ENCODE measurements at regions not wholly inside any gene's neighbourhood (a gene's known extent, or its start where the extent isn't known, plus 50 kb on each side); places are given as distances from the start of the nearest gene placed in this dataset.

GRCh38 chr12:107418981-107419380 is 266.6 kb upstream of the PWP1 start:
- TF ChIP-seq TAF1 (IDR thresholded peaks at IDR 0.05; ENCODE audit: borderline replicate concordance, insufficient read depth, low read length) (no peak), SIN3A (IDR thresholded peaks at IDR 0.05; ENCODE audit: borderline replicate concordance, insufficient read depth, low read length) (no peak), FOXP2 (optimal IDR thresholded peaks at IDR 0.05; ENCODE audit: borderline replicate concordance, extremely low read depth, extremely low read length, insufficient read depth) (no peak)

GRCh38 chr12:107423531-107423930 is 262.1 kb upstream of the PWP1 start:
- no peak for TF ChIP-seq REST (IDR thresholded peaks at IDR 0.05; ENCODE audit: insufficient read depth in 1 of 2, low read depth in 2 of 2, low read length in 2 of 2)
- no peak for TF ChIP-seq TAF1 (IDR thresholded peaks at IDR 0.05; ENCODE audit: borderline replicate concordance, insufficient read depth, low read length)
- TF ChIP-seq FOXP2 (optimal IDR thresholded peaks at IDR 0.05; ENCODE audit: borderline replicate concordance, extremely low read depth, extremely low read length, insufficient read depth) = no peak
- TF ChIP-seq POLR2AphosphoS5 (IDR thresholded peaks at IDR 0.05; ENCODE audit: low read depth, low read length) = no peak
- TF ChIP-seq SIN3A (IDR thresholded peaks at IDR 0.05; ENCODE audit: borderline replicate concordance, insufficient read depth, low read length) = no peak

- no peak for TF ChIP-seq TAF1 (IDR thresholded peaks at IDR 0.05; ENCODE audit: borderline replicate concordance, insufficient read depth, low read length)
- TF ChIP-seq POLR2AphosphoS5 (IDR thresholded peaks at IDR 0.05; ENCODE audit: low read depth, low read length) = no peak
- no peak for TF ChIP-seq REST (IDR thresholded peaks at IDR 0.05; ENCODE audit: insufficient read depth in 1 of 2, low read depth in 2 of 2, low read length in 2 of 2)
Measured at GRCh38 chr12:107429006-107429705, 256.4 kb upstream of the PWP1 start.

GRCh38 chr12:107431942-107432341 is 253.7 kb upstream of the PWP1 start:
- no peak for TF ChIP-seq TAF1 (IDR thresholded peaks at IDR 0.05; ENCODE audit: borderline replicate concordance, insufficient read depth, low read length)
- TF ChIP-seq REST (IDR thresholded peaks at IDR 0.05; ENCODE audit: insufficient read depth in 1 of 2, low read depth in 2 of 2, low read length in 2 of 2) = no peak
- TF ChIP-seq FOXP2 (optimal IDR thresholded peaks at IDR 0.05; ENCODE audit: borderline replicate concordance, extremely low read depth, extremely low read length, insufficient read depth) = no peak
- TF ChIP-seq SIN3A (IDR thresholded peaks at IDR 0.05; ENCODE audit: borderline replicate concordance, insufficient read depth, low read length) = no peak
- no peak for TF ChIP-seq POLR2AphosphoS5 (IDR thresholded peaks at IDR 0.05; ENCODE audit: low read depth, low read length)

- TF ChIP-seq FOXP2 (optimal IDR thresholded peaks at IDR 0.05; ENCODE audit: borderline replicate concordance, extremely low read depth, extremely low read length, insufficient read depth) (no peak), REST (IDR thresholded peaks at IDR 0.05; ENCODE audit: insufficient read depth in 1 of 2, low read depth in 2 of 2, low read length in 2 of 2) (no peak), TAF1 (IDR thresholded peaks at IDR 0.05; ENCODE audit: borderline replicate concordance, insufficient read depth, low read length) (no peak), SIN3A (IDR thresholded peaks at IDR 0.05; ENCODE audit: borderline replicate concordance, insufficient read depth, low read length) (no peak), POLR2AphosphoS5 (IDR thresholded peaks at IDR 0.05; ENCODE audit: low read depth, low read length) (no peak)
Measured at GRCh38 chr12:107435072-107435471, 250.5 kb upstream of the PWP1 start.
